ENCODE measurements at regions not wholly inside any gene's neighbourhood (a gene's known extent, or its start where the extent isn't known, plus 50 kb on each side); places are given as distances from the start of the nearest gene placed in this dataset.

- POLR2A ChIA-PET = no interaction called here
- Histone ChIP-seq H3K4me2 (replicated peaks; ENCODE audit: low read depth, low read length, poor library complexity, severe bottlenecking) (no peak overlapping the region), H2AFZ (ENCODE audit: insufficient read depth, low read depth, low read length, poor library complexity, severe bottlenecking) (no peak overlapping the region), H3K9ac (ENCODE audit: low read length) (no peak overlapping the region), H3K79me2 (ENCODE audit: control insufficient read depth, insufficient read depth, low read length) (no peaks in the 10 kb centered on the region), H3K27me3 (replicated peaks in 1 of 4; ENCODE audit: control extremely low read depth in 1 of 4, control insufficient read depth in 3 of 4, insufficient read depth in 4 of 4, low read length in 3 of 4) (peaks cover 0 to 9% (median 2%) of the 10 kb centered on the region in 4 experiments), H3K4me1 (ENCODE audit: control insufficient read depth in 2 of 2, insufficient read depth in 2 of 2, low read length in 2 of 2) (no peaks in the 10 kb centered on the region), H3K9me3 (ENCODE audit: control extremely low read depth in 1 of 3, control insufficient read depth in 2 of 3, insufficient read depth in 1 of 3, low read length in 2 of 3) (peaks cover 1 to 10% (median 6%) of the 10 kb centered on the region in 3 donors), H3K27ac (ENCODE audit: low read length in 2 of 2) (no peak overlapping the region), H3K4me3 (ENCODE audit: control extremely low read depth in 1 of 5, extremely low read depth in 1 of 5, insufficient read depth in 1 of 5, low read depth in 2 of 5, low read length in 4 of 5) (no peak overlapping the region), H3K36me3 (replicated peaks in 1 of 2; ENCODE audit: control extremely low read depth in 1 of 2, control insufficient read depth in 1 of 2, extremely low read depth in 1 of 2, insufficient read depth in 2 of 2, low read length in 1 of 2) (no peaks in the 10 kb centered on the region), H4K20me1 (ENCODE audit: control insufficient read depth, insufficient read depth, low read length, poor library complexity, severe bottlenecking) (no peaks in the 10 kb centered on the region)
- TF ChIP-seq CTCF (IDR thresholded peaks at IDR 0.05) (no peak), EZH2 (IDR thresholded peaks at IDR 0.05; ENCODE audit: borderline replicate concordance, insufficient read depth, low read depth, low read length, poor library complexity, severe bottlenecking) (no peak)
- ATAC-seq (ENCODE audit: low read depth) (no peak), DNase-seq (no peak)
- 100% methylated on average over 1 of the region's 5 CpGs for WGBS (ENCODE audit: insufficient coverage)
- CTCF ChIA-PET = no interaction called here
- Mint-ChIP-seq H3K27ac (no peak overlapping the region), H3K4me1 (no peaks in the 10 kb centered on the region), H3K4me3 (no peak overlapping the region), H3K27me3 (peaks cover 33% of the 10 kb centered on the region), H3K9me3 (ENCODE audit: insufficient read depth) (peaks cover 9% of the 10 kb centered on the region)
- intact Hi-C loops (cut with micrococcal nuclease) = no loop called here
These were observed 90.0 kb downstream of the TRIB2 start for GRCh38 chr2:12806549-12807242.

GRCh38 chr2:12807907-12808810 lies 91.4 kb downstream of the TRIB2 start:
- Mint-ChIP-seq H3K9me3 (ENCODE audit: insufficient read depth) (no peaks in the 10 kb centered on the region), H3K4me1 (no peaks in the 10 kb centered on the region), H3K27ac (no peak overlapping the region), H3K27me3 (peaks cover 30% of the 10 kb centered on the region), H3K4me3 (no peak overlapping the region)
- Histone ChIP-seq H3K27me3 (replicated peaks in 1 of 4; ENCODE audit: control extremely low read depth in 1 of 4, control insufficient read depth in 3 of 4, insufficient read depth in 4 of 4, low read length in 3 of 4) (peaks cover 0 to 9% (median 2%) of the 10 kb centered on the region in 4 experiments), H3K4me2 (replicated peaks; ENCODE audit: low read depth, low read length, poor library complexity, severe bottlenecking) (no peak overlapping the region), H3K36me3 (replicated peaks in 1 of 2; ENCODE audit: control extremely low read depth in 1 of 2, control insufficient read depth in 1 of 2, extremely low read depth in 1 of 2, insufficient read depth in 2 of 2, low read length in 1 of 2) (no peaks in the 10 kb centered on the region), H3K4me3 (ENCODE audit: control extremely low read depth in 1 of 5, extremely low read depth in 1 of 5, insufficient read depth in 1 of 5, low read depth in 2 of 5, low read length in 4 of 5) (no peak overlapping the region), H3K9me3 (ENCODE audit: control extremely low read depth in 1 of 3, control insufficient read depth in 2 of 3, insufficient read depth in 1 of 3, low read length in 2 of 3) (no peaks in the 10 kb centered on the region), H3K9ac (ENCODE audit: low read length) (no peak overlapping the region), H4K20me1 (ENCODE audit: control insufficient read depth, insufficient read depth, low read length, poor library complexity, severe bottlenecking) (no peaks in the 10 kb centered on the region), H3K4me1 (ENCODE audit: control insufficient read depth in 2 of 2, insufficient read depth in 2 of 2, low read length in 2 of 2) (no peaks in the 10 kb centered on the region), H2AFZ (ENCODE audit: insufficient read depth, low read depth, low read length, poor library complexity, severe bottlenecking) (no peak overlapping the region), H3K27ac (ENCODE audit: low read length in 2 of 2) (no peak overlapping the region), H3K79me2 (ENCODE audit: control insufficient read depth, insufficient read depth, low read length) (no peaks in the 10 kb centered on the region)
- DNase-seq (no peak), ATAC-seq (ENCODE audit: low read depth) (no peak)
- intact Hi-C loops (cut with micrococcal nuclease) = no loop called here
- CTCF ChIA-PET = no interaction called here
- POLR2A ChIA-PET = no interaction called here
- WGBS (ENCODE audit: insufficient coverage) = 79% methylated on average over 2 of the region's 6 CpGs
- TF ChIP-seq CTCF (IDR thresholded peaks at IDR 0.05) = no peak
- TF ChIP-seq EZH2 (IDR thresholded peaks at IDR 0.05; ENCODE audit: borderline replicate concordance, insufficient read depth, low read depth, low read length, poor library complexity, severe bottlenecking) = no peak

All from B cell (primary cell).